ENCODE measurements at regions not wholly inside any gene's neighbourhood (a gene's known extent, or its start where the extent isn't known, plus 50 kb on each side); places are given as distances from the start of the nearest gene placed in this dataset.

DNA sequence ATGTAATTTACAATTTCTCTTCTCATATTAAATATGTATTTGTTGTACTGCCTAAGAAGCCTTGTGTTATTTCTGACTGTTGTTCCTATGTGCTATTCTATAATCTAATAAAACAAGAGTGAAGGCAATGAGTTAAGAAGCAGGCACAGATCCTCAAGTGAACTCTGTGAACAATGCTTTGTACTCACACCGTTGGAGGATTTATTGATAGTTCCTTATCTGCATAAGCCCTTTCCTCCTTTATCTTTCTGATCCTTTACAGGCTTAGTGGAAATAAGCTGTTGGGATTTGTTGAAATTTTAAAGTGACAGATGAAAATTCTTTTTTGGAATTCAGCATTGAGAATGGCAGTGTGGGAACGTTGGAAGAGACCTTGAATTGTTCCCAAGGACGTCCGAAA, 329.6 kb upstream of the NPVF start:
- no peaks in the 10 kb centered on the region for H3K36me3 ChIP-seq (ENCODE audit: control insufficient read depth in 1 of 2, insufficient read depth in 2 of 2, low read length in 2 of 2)
- H3K4me1 ChIP-seq (ENCODE audit: control insufficient read depth in 1 of 2, insufficient read depth in 2 of 2, low read length in 2 of 2) = no peaks in the 10 kb centered on the region
- ChIA-PET POLR2A (no interaction called here), CTCF (no interaction called here), RAD21 (ENCODE audit: low non-redundant PET in 1 of 2, low total read pairs in 2 of 2, uncharacterized antibody in 2 of 2, unreplicated experiment in 2 of 2) (no interaction called here)
- no peaks in the 10 kb centered on the region for H4K20me1 ChIP-seq (ENCODE audit: insufficient read depth)
- no peak overlapping the region for H3K9ac ChIP-seq (ENCODE audit: low read length)
- no TSS peak for BruUV-seq (replicated peaks)
- intact Hi-C loops (cut with micrococcal nuclease) = no loop called here
- H3K4me2 ChIP-seq (ENCODE audit: low read length) = no peak overlapping the region
- DNase-seq (ENCODE audit: low read depth, low spot score) = no peak
- no peaks in the 10 kb centered on the region for H3K9me2 ChIP-seq (ENCODE audit: insufficient read depth)
- ATAC-seq = no peak
- H3K79me2 ChIP-seq (ENCODE audit: insufficient read depth, low read length) = no peaks in the 10 kb centered on the region
- H3K27me3 ChIP-seq (ENCODE audit: insufficient read depth, low read length) = peaks cover 86% of the 10 kb centered on the region
- H3K4me3 ChIP-seq (replicated peaks in 1 of 2; ENCODE audit: low read depth in 1 of 2, low read length in 2 of 2) = no peak overlapping the region
- no peak for TF ChIP-seq POLR2A (IDR thresholded peaks at IDR 0.05; ENCODE audit: borderline replicate concordance, extremely low read depth, insufficient read depth, insufficient read length)
- TF ChIP-seq JUND (IDR thresholded peaks at IDR 0.05) = no peak
- TF ChIP-seq CBX3 (IDR thresholded peaks at IDR 0.05; ENCODE audit: low read depth) = no peak
- no peak for TF ChIP-seq ZBTB33 (IDR thresholded peaks at IDR 0.05; ENCODE audit: extremely low read depth, insufficient replicate concordance, low read length)
- TF ChIP-seq TCF7L2 (IDR thresholded peaks at IDR 0.05; ENCODE audit: borderline replicate concordance, extremely low read depth, insufficient read depth, insufficient read length) = no peak
- TF ChIP-seq MAX (IDR thresholded peaks at IDR 0.05) = no peak
- no peak for TF ChIP-seq ELF1 (IDR thresholded peaks at IDR 0.05; ENCODE audit: borderline replicate concordance, low read depth)
- H3K9me3 ChIP-seq (ENCODE audit: control insufficient read depth in 1 of 2, insufficient read depth in 1 of 2, low read depth in 1 of 2, low read length in 2 of 2) = no peaks in the 10 kb centered on the region
- no peak overlapping the region for H2AFZ ChIP-seq (ENCODE audit: low read depth, low read length, poor library complexity, severe bottlenecking)
- H3K27ac ChIP-seq (ENCODE audit: low read depth, low read length) = no peak overlapping the region

GRCh38 chr7:25558605-25559004, 330.3 kb upstream of the NPVF start:
- Histone ChIP-seq H3K4me1 (ENCODE audit: control insufficient read depth in 1 of 2, insufficient read depth in 2 of 2, low read length in 2 of 2) (no peaks in the 10 kb centered on the region), H3K4me2 (ENCODE audit: low read length) (no peak overlapping the region), H2AFZ (ENCODE audit: low read depth, low read length, poor library complexity, severe bottlenecking) (no peak overlapping the region), H3K79me2 (ENCODE audit: insufficient read depth, low read length) (no peaks in the 10 kb centered on the region), H3K9me3 (ENCODE audit: control insufficient read depth in 1 of 2, insufficient read depth in 1 of 2, low read depth in 1 of 2, low read length in 2 of 2) (no peaks in the 10 kb centered on the region), H3K4me3 (replicated peaks in 1 of 2; ENCODE audit: low read depth in 1 of 2, low read length in 2 of 2) (no peak overlapping the region), H4K20me1 (ENCODE audit: insufficient read depth) (no peaks in the 10 kb centered on the region), H3K9me2 (ENCODE audit: insufficient read depth) (no peaks in the 10 kb centered on the region), H3K36me3 (ENCODE audit: control insufficient read depth in 1 of 2, insufficient read depth in 2 of 2, low read length in 2 of 2) (no peaks in the 10 kb centered on the region), H3K27me3 (ENCODE audit: insufficient read depth, low read length) (peaks cover 90% of the 10 kb centered on the region), H3K9ac (ENCODE audit: low read length) (no peak overlapping the region), H3K27ac (ENCODE audit: low read depth, low read length) (no peak overlapping the region)
- DNase-seq (ENCODE audit: low read depth, low spot score) (no peak), ATAC-seq (no peak)
- intact Hi-C loops (cut with micrococcal nuclease) = no loop called here
- ChIA-PET CTCF (no interaction called here), RAD21 (ENCODE audit: low non-redundant PET in 1 of 2, low total read pairs in 2 of 2, uncharacterized antibody in 2 of 2, unreplicated experiment in 2 of 2) (no interaction called here), POLR2A (no interaction called here)
- no TSS peak for BruUV-seq (replicated peaks)
- TF ChIP-seq ZFX (IDR thresholded peaks at IDR 0.05) = no peak
- TF ChIP-seq EZH2 (IDR thresholded peaks at IDR 0.05) = no peak
- TF ChIP-seq EGR1 (IDR thresholded peaks at IDR 0.05; ENCODE audit: low read depth) = no peak
- TF ChIP-seq ZNF274 (IDR thresholded peaks at IDR 0.05; ENCODE audit: low read depth, low read length) = no peak
- TF ChIP-seq EZH2phosphoT487 (IDR thresholded peaks at IDR 0.05; ENCODE audit: borderline replicate concordance) = no peak
- no peak for TF ChIP-seq POLR2A (IDR thresholded peaks at IDR 0.05; ENCODE audit: borderline replicate concordance, extremely low read depth, insufficient read depth, insufficient read length)
- TF ChIP-seq ZBTB33 (IDR thresholded peaks at IDR 0.05; ENCODE audit: extremely low read depth, insufficient replicate concordance, low read length) = no peak
- TF ChIP-seq, protein P1, sequence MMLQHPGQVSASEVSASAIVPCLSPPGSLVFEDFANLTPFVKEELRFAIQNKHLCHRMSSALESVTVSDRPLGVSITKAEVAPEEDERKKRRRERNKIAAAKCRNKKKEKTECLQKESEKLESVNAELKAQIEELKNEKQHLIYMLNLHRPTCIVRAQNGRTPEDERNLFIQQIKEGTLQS (IDR thresholded peaks at IDR 0.05) = no peak
- no peak for TF ChIP-seq CEBPB (IDR thresholded peaks at IDR 0.05; ENCODE audit: low read depth)
- no peak for TF ChIP-seq TCF7L2 (IDR thresholded peaks at IDR 0.05; ENCODE audit: borderline replicate concordance, extremely low read depth, insufficient read depth, insufficient read length)
- TF ChIP-seq ELF1 (IDR thresholded peaks at IDR 0.05; ENCODE audit: borderline replicate concordance, low read depth) = no peak

Measured in HCT116 (cell line).